Pancreas (tissue), 10 donors: ENCODE measurements at regions not wholly inside any gene's neighbourhood (a gene's known extent, or its start where the extent isn't known, plus 50 kb on each side); places are given as distances from the start of the nearest gene placed in this dataset.

Experiments
- ATAC-seq, 4 donors: fragments of 200-7000 bp; cut with Tn5 transposase; one replicate each; pipeline versions ENCODE4 v1.8.0 to v1.9.1; 2020; ENCODE audit warnings: mild to moderate bottlenecking in 4 of 4, moderate library complexity in 4 of 4
- DNase-seq, 6 donors: peaks; one replicate each; pipeline ENCODE4 v3.0.0-alpha.2; 2020
- FAIRE-seq: peaks from 2 replicates; lab custom pipeline; 2012; peaks lifted over from hg19 to GRCh38; lab: Jason Lieb, UNC
- H3K27ac ChIP-seq, 4 donors: fragments of 200-600 bp; sonication (generic); 1 replicate in 3 of 4; 2 replicates in 1 of 4; pipeline versions ENCODE4 v1.5.0 to v1.8.0; 2020
- H3K27me3 ChIP-seq, 4 donors: fragments of 200-600 bp; one replicate each; pipeline ENCODE4 v1.8.0; 2021
- H3K36me3 ChIP-seq, 3 donors: fragments of 200-600 bp; sonication (generic) in 1 of 3; one replicate each; pipeline versions ENCODE4 v1.5.0 to v1.8.0; 2020 to 2021
- H3K4me1 ChIP-seq, 3 donors: fragments of 200-600 bp; one replicate each; pipeline ENCODE4 v1.8.0; 2021
- H3K4me3 ChIP-seq, 4 donors: fragments of 200-600 bp; sonication (generic) in 2 of 4; one replicate each; pipeline versions ENCODE4 v1.5.0 to v1.8.0; 2020 to 2021
- H3K9me3 ChIP-seq, 4 donors: fragments of 200-600 bp; one replicate each; pipeline ENCODE4 v1.8.0; 2021
- WGBS, 2 donors: extraction: QIAGEN DNeasy Blood & Tissue Kit; methylation state at CpG; one replicate each; pipeline ENCODE4 v1.1.7; 2013; 5-methylcytosine and 5-hydroxymethylcytosine counted together
- intact Hi-C, 3 donors: fragments of 100-400 bp; cut with DNase I; formaldehyde crosslinking; loops; one replicate each; pipeline versions ENCODE4 v1.11.1 to v1.14.2; 2022
- TF ChIP-seq, protein P1 (sequence below), 4 donors: fragments of 200-600 bp; sonication (generic) in 3 of 4; IDR thresholded peaks; one replicate each; pipeline versions ENCODE4 v1.5.0 to v1.8.0; 2021; ENCODE audit warnings: antibody characterized with exemption in 4 of 4
- donor health status: healthy with polysubstance abuse.
- donor health status: DM: no; HTN: no; CAD: no; lungs with moderate emphysema.
- donor health status: DM: no; HTN: no; CAD: no.
- donor health status: control.
- donor health status: control.
- donor health status: Bipolar disorder and iron deficiency.
- donor health status: DM: yes; HTN: yes; CAD: no.
- donor health status: DM: no; HTN: no; CAD: no.
- donor health status: DM: no; HTN: no; CAD: no.
- donor health status: DM: yes; HTN: yes; CAD: no.

DNA sequence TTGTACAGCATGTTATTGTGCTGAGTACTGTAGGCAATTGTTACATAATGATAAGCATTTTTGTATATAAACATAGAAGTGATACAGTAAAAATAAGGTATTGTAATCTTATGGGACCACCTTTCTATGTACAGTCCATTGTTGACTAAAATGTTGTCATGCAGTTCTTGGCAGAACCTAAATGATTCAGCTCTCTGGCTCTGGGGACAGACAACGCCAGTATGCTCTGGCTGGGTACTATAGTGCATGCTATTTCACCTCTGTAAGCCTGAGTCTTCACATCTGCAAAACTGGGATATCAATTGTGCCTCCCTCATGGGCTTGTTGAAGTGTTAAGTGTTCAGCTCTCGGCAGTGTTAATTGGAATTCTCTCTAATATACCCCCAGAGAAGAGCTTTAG, 674.3 kb downstream of the INHBA start:
- intact Hi-C loops, result no loop called here
- WGBS, 2 donors, result 56 to 73% methylated on average over 2 of the region's 2 CpGs
- ATAC-seq (no peak), DNase-seq (no peak), FAIRE-seq (no peak)
- H3K9me3 ChIP-seq, result no peaks in the 10 kb centered on the region
- no peak overlapping the region for H3K27ac ChIP-seq
- H3K4me1 ChIP-seq, result no peaks in the 10 kb centered on the region
- H3K36me3 ChIP-seq, result no peaks in the 10 kb centered on the region
- H3K4me3 ChIP-seq, result no peak overlapping the region
- TF ChIP-seq, protein P1, sequence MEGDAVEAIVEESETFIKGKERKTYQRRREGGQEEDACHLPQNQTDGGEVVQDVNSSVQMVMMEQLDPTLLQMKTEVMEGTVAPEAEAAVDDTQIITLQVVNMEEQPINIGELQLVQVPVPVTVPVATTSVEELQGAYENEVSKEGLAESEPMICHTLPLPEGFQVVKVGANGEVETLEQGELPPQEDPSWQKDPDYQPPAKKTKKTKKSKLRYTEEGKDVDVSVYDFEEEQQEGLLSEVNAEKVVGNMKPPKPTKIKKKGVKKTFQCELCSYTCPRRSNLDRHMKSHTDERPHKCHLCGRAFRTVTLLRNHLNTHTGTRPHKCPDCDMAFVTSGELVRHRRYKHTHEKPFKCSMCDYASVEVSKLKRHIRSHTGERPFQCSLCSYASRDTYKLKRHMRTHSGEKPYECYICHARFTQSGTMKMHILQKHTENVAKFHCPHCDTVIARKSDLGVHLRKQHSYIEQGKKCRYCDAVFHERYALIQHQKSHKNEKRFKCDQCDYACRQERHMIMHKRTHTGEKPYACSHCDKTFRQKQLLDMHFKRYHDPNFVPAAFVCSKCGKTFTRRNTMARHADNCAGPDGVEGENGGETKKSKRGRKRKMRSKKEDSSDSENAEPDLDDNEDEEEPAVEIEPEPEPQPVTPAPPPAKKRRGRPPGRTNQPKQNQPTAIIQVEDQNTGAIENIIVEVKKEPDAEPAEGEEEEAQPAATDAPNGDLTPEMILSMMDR (IDR thresholded peaks at IDR 0.05), result no peak
- H3K27me3 ChIP-seq, result no peaks in the 10 kb centered on the region

DNA sequence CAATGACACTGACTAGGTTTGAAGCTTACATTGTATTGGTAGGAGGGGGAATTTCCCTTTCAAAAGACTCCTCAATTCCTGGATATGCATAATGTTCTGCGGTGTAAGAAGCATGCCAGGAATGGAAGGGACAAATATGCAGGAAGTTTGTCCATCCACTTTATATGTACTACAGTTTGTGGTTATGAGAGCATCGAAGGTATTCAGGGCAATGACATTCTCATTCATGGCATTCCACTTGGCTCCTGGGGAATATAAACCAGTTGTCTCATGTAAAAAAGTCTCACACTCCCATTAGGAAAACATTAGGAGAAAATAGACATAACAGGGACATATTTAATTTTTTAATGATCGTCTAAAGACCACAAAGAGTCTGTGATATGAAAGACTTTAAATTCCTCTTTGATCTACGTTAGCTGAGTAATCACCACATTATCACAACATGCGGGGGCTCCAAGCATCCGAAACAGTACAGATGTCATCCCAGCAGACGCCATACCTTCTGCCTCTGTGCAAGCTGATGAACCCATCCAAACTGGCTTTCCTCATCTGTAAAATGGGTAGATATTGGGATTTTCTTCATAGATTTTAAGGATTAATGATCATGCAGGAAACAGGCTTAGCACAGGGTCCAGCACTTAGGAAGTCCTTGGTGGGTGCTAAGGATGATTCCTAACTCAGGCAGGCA, 675.3 kb downstream of the INHBA start:
- Histone ChIP-seq H3K4me1 (no peaks in the 10 kb centered on the region), H3K36me3 (no peaks in the 10 kb centered on the region), H3K9me3 (no peaks in the 10 kb centered on the region), H3K27me3 (no peaks in the 10 kb centered on the region), H3K4me3 (no peak overlapping the region), H3K27ac (no peak overlapping the region)
- intact Hi-C loops, result no loop called here
- TF ChIP-seq, protein P1 (IDR thresholded peaks at IDR 0.05), result no peak
- no peak for FAIRE-seq
- DNase-seq, result no peak
- ATAC-seq, result peak in 1 of 4 donors; percentile 47
- WGBS, 2 donors, result 66 to 75% methylated on average over 7 of the region's 7 CpGs

DNA sequence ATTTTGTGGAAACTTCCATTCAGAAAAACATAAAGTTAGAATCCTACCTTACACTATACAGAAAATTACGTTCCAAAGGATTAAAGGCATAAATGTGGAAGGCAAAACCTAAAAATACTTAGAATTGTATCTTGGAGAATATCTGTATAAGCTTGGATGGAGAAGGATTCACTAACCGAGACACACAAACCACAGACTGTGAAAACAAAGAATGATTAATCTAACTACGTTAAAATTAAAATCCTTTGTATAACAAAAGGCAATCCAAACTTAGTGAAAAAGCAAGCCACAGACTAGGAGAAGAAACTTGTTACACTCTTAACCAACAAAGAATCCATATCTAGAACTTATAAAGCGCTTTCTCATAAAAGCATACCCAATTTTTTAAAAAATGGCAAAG, 678.8 kb downstream of the INHBA start:
- intact Hi-C loops, result no loop called here
- H3K36me3 ChIP-seq, result no peaks in the 10 kb centered on the region
- WGBS, 2 donors, result 66 to 80% methylated on average over 4 of the region's 4 CpGs
- DNase-seq (no peak), ATAC-seq (no peak), FAIRE-seq (no peak)
- no peaks in the 10 kb centered on the region for H3K4me1 ChIP-seq
- H3K27me3 ChIP-seq, result no peaks in the 10 kb centered on the region
- no peak overlapping the region for H3K4me3 ChIP-seq
- H3K27ac ChIP-seq, result no peak overlapping the region
- no peaks in the 10 kb centered on the region for H3K9me3 ChIP-seq
- TF ChIP-seq, protein P1 (IDR thresholded peaks at IDR 0.05), result no peak

DNA sequence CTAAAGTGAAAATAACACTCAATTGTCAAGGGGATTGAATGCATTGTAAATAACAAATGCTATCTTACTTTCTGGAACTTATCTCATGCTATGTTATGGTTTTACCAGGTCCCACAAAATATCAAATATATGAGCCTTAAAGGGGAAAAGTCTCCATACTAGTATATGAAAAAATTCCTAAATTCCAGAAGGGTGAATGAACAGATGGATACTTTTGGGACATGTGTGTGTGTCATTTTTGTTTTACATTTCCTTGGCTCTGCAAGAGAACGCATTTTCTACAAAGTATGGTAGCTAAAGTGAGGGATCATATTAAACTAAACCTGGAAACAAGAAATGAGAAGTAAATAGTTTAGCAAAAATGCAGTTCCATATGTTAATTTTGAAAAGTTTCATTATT, 682.8 kb downstream of the INHBA start:
- intact Hi-C loops, result no loop called here
- ATAC-seq (no peak), DNase-seq (no peak), FAIRE-seq (no peak)
- no peaks in the 10 kb centered on the region for H3K4me1 ChIP-seq
- no peaks in the 10 kb centered on the region for H3K36me3 ChIP-seq
- H3K27ac ChIP-seq, result no peak overlapping the region
- TF ChIP-seq, protein P1 (IDR thresholded peaks at IDR 0.05), result no peak
- no peak overlapping the region for H3K4me3 ChIP-seq
- WGBS, 2 donors, result 81 to 92% methylated on average over 1 of the region's 1 CpG
- no peaks in the 10 kb centered on the region for H3K9me3 ChIP-seq
- H3K27me3 ChIP-seq, result no peaks in the 10 kb centered on the region

DNA sequence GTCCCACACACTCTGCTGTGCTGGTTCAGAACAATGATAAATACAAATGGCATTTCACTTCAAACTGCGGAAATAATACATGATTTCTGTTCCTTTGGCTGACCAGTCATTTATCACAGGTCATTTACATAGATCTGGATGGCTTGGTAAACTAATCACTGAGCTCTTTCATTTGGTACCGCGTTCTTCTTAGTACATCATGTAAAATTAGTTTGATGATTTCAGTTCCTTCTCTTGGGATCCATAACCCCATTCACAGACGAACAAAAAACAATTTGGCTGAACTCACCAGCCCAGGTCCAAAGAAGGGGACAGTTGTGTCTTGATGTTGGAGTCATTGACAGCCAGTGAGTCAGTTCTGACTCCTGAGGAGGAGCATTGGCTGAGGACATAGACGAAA, 689.8 kb downstream of the INHBA start:
- Histone ChIP-seq H3K9me3 (no peaks in the 10 kb centered on the region), H3K27me3 (no peaks in the 10 kb centered on the region), H3K36me3 (no peaks in the 10 kb centered on the region), H3K4me3 (no peak overlapping the region), H3K4me1 (no peaks in the 10 kb centered on the region), H3K27ac (no peak overlapping the region)
- intact Hi-C loops, result no loop called here
- FAIRE-seq, result no peak
- WGBS, 2 donors, result 59 to 69% methylated on average over 5 of the region's 5 CpGs
- ATAC-seq, result no peak
- DNase-seq, result no peak
- TF ChIP-seq, protein P1 (IDR thresholded peaks at IDR 0.05), result no peak
